Mucosa of descending colon (tissue), 3 donors: ENCODE measurements at regions not wholly inside any gene's neighbourhood (a gene's known extent, or its start where the extent isn't known, plus 50 kb on each side); places are given as distances from the start of the nearest gene placed in this dataset.
A peak's percentile ranks its signal among the peaks of the same experiment; 100 is the strongest.

Experiments used
- ATAC-seq: fragments of 200-7000 bp; cut with Tn5 transposase; one replicate; pipeline ENCODE4 v1.9.1; 2020; ENCODE audit warnings: mild to moderate bottlenecking, moderate library complexity
- DNase-seq, 3 donors: peaks; one replicate each; pipeline ENCODE4 v3.0.0-alpha.2; 2020
- H3K36me3 ChIP-seq: fragments of 200-600 bp; one replicate; pipeline ENCODE4 v1.8.0; 2021; ENCODE audit warnings: low read depth, mild to moderate bottlenecking
- H3K4me1 ChIP-seq: fragments of 200-600 bp; one replicate; pipeline ENCODE4 v1.8.0; 2021; ENCODE audit warnings: low read depth, mild to moderate bottlenecking
- H3K4me3 ChIP-seq: fragments of 200-600 bp; one replicate; pipeline ENCODE4 v1.8.0; 2021; ENCODE audit warnings: mild to moderate bottlenecking
- H3K9me3 ChIP-seq: fragments of 200-600 bp; one replicate; pipeline ENCODE4 v1.8.0; 2021; ENCODE audit warnings: mild to moderate bottlenecking
- CTCF ChIP-seq: fragments of 200-600 bp; IDR thresholded peaks from one replicate; pipeline ENCODE4 v1.8.0; 2022; ENCODE audit warnings: antibody characterized with exemption, mild to moderate bottlenecking
- intact Hi-C, 2 donors: fragments of 100-400 bp; cut with DNase I in 1 of 2; cut with micrococcal nuclease in 1 of 2; formaldehyde crosslinking; loops; one replicate each; pipeline versions ENCODE4 v1.11.0 to v1.11.1; 2022; cut with DNase I, micrococcal nuclease
- donor health status: DM: no; HTN: no; CAD: no; lungs with moderate emphysema.
- donor health status: DM: no; HTN: no; CAD: no.
- donor health status: DM: no; HTN: yes; CAD: no.

- Histone ChIP-seq H3K4me1 (peaks cover 5% of the 10 kb centered on the region), H3K36me3 (no peaks in the 10 kb centered on the region), H3K4me3 (no peak overlapping the region), H3K9me3 (no peaks in the 10 kb centered on the region)
- intact Hi-C loops, result no loop called here
- DNase-seq (no peak), ATAC-seq (peak; percentile 54)
- no peak for TF ChIP-seq CTCF
These were observed 209.9 kb downstream of the CRPPA start for GRCh38 chr7:16211402-16211925.

GRCh38 chr7:16210171-16210570 is 211.2 kb downstream of the CRPPA start:
- no peak for TF ChIP-seq CTCF
- no peaks in the 10 kb centered on the region for H3K9me3 ChIP-seq
- H3K36me3 ChIP-seq, result no peaks in the 10 kb centered on the region
- H3K4me3 ChIP-seq, result no peak overlapping the region
- peaks cover 5% of the 10 kb centered on the region for H3K4me1 ChIP-seq
- intact Hi-C loops, result no loop called here
- no peak for DNase-seq
- no peak for ATAC-seq

- DNase-seq (no peak), ATAC-seq (no peak)
- TF ChIP-seq CTCF, result no peak
- H3K4me3 ChIP-seq, result no peak overlapping the region
- no peaks in the 10 kb centered on the region for H3K9me3 ChIP-seq
- intact Hi-C loops, result no loop called here
- no peaks in the 10 kb centered on the region for H3K36me3 ChIP-seq
- peaks cover 5% of the 10 kb centered on the region for H3K4me1 ChIP-seq
These were observed 214.0 kb downstream of the CRPPA start for GRCh38 chr7:16207321-16207720.

- Histone ChIP-seq H3K4me1 (no peaks in the 10 kb centered on the region), H3K36me3 (no peaks in the 10 kb centered on the region), H3K9me3 (no peaks in the 10 kb centered on the region), H3K4me3 (no peak overlapping the region)
- intact Hi-C loops, result no loop called here
- DNase-seq, result no peak
- no peak for TF ChIP-seq CTCF
- no peak for ATAC-seq
These were observed 215.9 kb downstream of the CRPPA start for GRCh38 chr7:16205466-16205865.

- intact Hi-C loops, result no loop called here
- DNase-seq (no peak), ATAC-seq (no peak)
- no peaks in the 10 kb centered on the region for H3K9me3 ChIP-seq
- no peak overlapping the region for H3K4me3 ChIP-seq
- no peaks in the 10 kb centered on the region for H3K36me3 ChIP-seq
- H3K4me1 ChIP-seq, result no peaks in the 10 kb centered on the region
- TF ChIP-seq CTCF, result no peak
These were observed 216.4 kb downstream of the CRPPA start for GRCh38 chr7:16204953-16205352.

- no peaks in the 10 kb centered on the region for H3K36me3 ChIP-seq
- no peaks in the 10 kb centered on the region for H3K4me1 ChIP-seq
- ATAC-seq (peak; percentile 100), DNase-seq (peak; percentile 23 to 71 (median 33))
- intact Hi-C loops, result no loop called here
- no peak overlapping the region for H3K4me3 ChIP-seq
- no peaks in the 10 kb centered on the region for H3K9me3 ChIP-seq
- TF ChIP-seq CTCF, result no peak
These were observed 218.3 kb downstream of the CRPPA start for GRCh38 chr7:16203065-16203464.
